ENCODE measurements at regions not wholly inside any gene's neighbourhood (a gene's known extent, or its start where the extent isn't known, plus 50 kb on each side); places are given as distances from the start of the nearest gene placed in this dataset.

DNA sequence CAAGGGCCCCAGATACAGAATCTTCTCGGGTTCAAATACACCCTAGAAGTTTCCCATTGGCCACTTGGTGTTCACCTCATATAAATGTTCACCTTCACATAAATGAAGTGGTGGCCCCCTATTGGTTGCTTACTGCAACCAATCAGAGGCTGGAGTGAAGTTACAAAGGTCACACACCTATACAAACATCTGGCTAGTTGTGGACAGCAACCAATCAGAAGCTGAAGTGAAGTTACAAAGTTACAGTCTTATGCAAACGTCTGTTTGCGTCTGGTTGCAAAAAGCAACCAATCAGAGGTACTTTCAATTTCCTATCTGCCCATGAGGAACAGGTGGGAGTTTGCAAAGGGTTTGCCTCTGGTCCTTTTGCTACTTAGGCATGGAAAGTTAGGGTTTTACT lies 206.5 kb upstream of the BMP2 start:
- H3K4me1 Mint-ChIP-seq (ENCODE audit: low read depth, unreplicated experiment), result no peaks in the 10 kb centered on the region
- POLR2A ChIA-PET, result no interaction called here
- H3K27ac Mint-ChIP-seq (ENCODE audit: unreplicated experiment), result no peak overlapping the region
- intact Hi-C loops (cut with micrococcal nuclease; ENCODE audit: unreplicated experiment), result loop anchor here (1.0 kb wide), 1 partner anchor 72 kb away; no protein-coding TSS in a partner anchor
- peak; percentile 41 to 45 for DNase-seq
- no peaks in the 10 kb centered on the region; the same call in 1 of the 2 replicates for H3K36me3 ChIP-seq (ENCODE audit: control insufficient read depth, insufficient read depth, low read length)
- peaks cover 12% of the 10 kb centered on the region; the same call in 1 of the 2 replicates for H3K4me1 ChIP-seq
- no peaks in the 10 kb centered on the region for H3K9me3 ChIP-seq
- CTCF ChIA-PET, result no interaction called here
- BruUV-seq (replicated peaks), result no TSS peak
- H3K36me3 Mint-ChIP-seq (ENCODE audit: insufficient read depth, unreplicated experiment), result no peaks in the 10 kb centered on the region
- H3K27me3 Mint-ChIP-seq (ENCODE audit: insufficient read depth, unreplicated experiment), result no peaks in the 10 kb centered on the region
- no peak overlapping the region for H3K4me3 Mint-ChIP-seq (ENCODE audit: unreplicated experiment)
- H3K27me3 ChIP-seq (replicated peaks; ENCODE audit: control insufficient read depth, insufficient read depth, low read length), result no peaks in the 10 kb centered on the region
- H3K4me3 ChIP-seq (ENCODE audit: low read depth, low read length), result no peak overlapping the region
- H3K9me3 Mint-ChIP-seq (ENCODE audit: unreplicated experiment), result no peaks in the 10 kb centered on the region
- TF ChIP-seq, protein P1, sequence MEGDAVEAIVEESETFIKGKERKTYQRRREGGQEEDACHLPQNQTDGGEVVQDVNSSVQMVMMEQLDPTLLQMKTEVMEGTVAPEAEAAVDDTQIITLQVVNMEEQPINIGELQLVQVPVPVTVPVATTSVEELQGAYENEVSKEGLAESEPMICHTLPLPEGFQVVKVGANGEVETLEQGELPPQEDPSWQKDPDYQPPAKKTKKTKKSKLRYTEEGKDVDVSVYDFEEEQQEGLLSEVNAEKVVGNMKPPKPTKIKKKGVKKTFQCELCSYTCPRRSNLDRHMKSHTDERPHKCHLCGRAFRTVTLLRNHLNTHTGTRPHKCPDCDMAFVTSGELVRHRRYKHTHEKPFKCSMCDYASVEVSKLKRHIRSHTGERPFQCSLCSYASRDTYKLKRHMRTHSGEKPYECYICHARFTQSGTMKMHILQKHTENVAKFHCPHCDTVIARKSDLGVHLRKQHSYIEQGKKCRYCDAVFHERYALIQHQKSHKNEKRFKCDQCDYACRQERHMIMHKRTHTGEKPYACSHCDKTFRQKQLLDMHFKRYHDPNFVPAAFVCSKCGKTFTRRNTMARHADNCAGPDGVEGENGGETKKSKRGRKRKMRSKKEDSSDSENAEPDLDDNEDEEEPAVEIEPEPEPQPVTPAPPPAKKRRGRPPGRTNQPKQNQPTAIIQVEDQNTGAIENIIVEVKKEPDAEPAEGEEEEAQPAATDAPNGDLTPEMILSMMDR (IDR thresholded peaks at IDR 0.05; ENCODE audit: insufficient read depth in 1 of 2, low read depth in 1 of 2, low read length in 1 of 2, severe bottlenecking in 1 of 2, unreplicated experiment in 1 of 2), result no peak

DNA sequence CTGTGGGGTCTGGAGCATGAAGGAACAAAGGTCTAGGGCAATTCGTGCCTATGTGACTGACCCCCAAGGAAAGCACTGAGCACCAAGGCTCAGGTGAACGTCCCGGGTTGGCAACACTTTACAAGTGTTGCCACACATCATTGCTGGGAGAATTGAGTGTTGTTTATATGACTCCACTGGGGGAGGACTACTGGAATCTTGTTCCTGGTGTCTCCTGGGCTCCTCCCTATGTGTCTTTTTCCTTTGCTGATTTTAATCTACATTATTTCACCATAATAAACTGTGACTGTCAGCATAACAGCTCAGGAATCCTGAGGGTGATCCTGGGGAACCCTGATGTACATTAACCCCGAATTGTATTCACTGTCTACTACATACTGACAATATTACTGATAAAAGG lies 207.7 kb upstream of the BMP2 start:
- ChIA-PET CTCF (no interaction called here), POLR2A (no interaction called here)
- DNase-seq, result no peak
- Mint-ChIP-seq H3K27ac (ENCODE audit: unreplicated experiment) (no peak overlapping the region), H3K36me3 (ENCODE audit: insufficient read depth, unreplicated experiment) (no peaks in the 10 kb centered on the region), H3K4me3 (ENCODE audit: unreplicated experiment) (no peak overlapping the region), H3K4me1 (ENCODE audit: low read depth, unreplicated experiment) (no peaks in the 10 kb centered on the region), H3K27me3 (ENCODE audit: insufficient read depth, unreplicated experiment) (no peaks in the 10 kb centered on the region), H3K9me3 (ENCODE audit: unreplicated experiment) (no peaks in the 10 kb centered on the region)
- H3K4me1 ChIP-seq, result peaks cover 12% of the 10 kb centered on the region; the same call in 1 of the 2 replicates
- intact Hi-C loops (cut with micrococcal nuclease; ENCODE audit: unreplicated experiment), result no loop called here
- H3K27me3 ChIP-seq (replicated peaks; ENCODE audit: control insufficient read depth, insufficient read depth, low read length), result no peaks in the 10 kb centered on the region
- H3K9me3 ChIP-seq, result no peaks in the 10 kb centered on the region
- TF ChIP-seq, protein P1 (IDR thresholded peaks at IDR 0.05; ENCODE audit: insufficient read depth in 1 of 2, low read depth in 1 of 2, low read length in 1 of 2, severe bottlenecking in 1 of 2, unreplicated experiment in 1 of 2), result no peak
- BruUV-seq (replicated peaks), result no TSS peak
- no peaks in the 10 kb centered on the region; the same call in 1 of the 2 replicates for H3K36me3 ChIP-seq (ENCODE audit: control insufficient read depth, insufficient read depth, low read length)
- no peak overlapping the region for H3K4me3 ChIP-seq (ENCODE audit: low read depth, low read length)

DNA sequence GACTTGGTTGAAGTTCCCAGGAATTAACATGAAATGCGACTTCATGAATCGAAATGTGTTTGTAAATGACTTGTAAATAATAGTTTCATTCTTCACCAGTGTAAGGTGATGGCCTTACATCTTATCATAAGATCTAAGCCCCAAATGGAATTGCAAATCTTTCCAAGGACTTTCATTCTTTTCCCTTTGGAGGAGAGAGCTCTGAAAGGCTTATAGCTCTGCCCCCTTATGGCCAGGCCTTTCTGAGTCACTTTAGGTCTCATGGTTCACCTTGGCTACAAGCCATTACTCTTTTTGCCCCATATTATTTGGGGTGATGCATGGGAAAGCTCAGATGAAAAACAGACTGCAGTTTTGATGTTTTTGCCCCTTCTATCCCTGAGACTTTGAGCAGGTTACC lies 209.1 kb upstream of the BMP2 start:
- Histone ChIP-seq H3K36me3 (ENCODE audit: control insufficient read depth, insufficient read depth, low read length) (no peaks in the 10 kb centered on the region), H3K4me1 (peaks cover 12% of the 10 kb centered on the region; the same call in 1 of the 2 replicates), H3K9me3 (no peaks in the 10 kb centered on the region), H3K27me3 (replicated peaks; ENCODE audit: control insufficient read depth, insufficient read depth, low read length) (no peaks in the 10 kb centered on the region), H3K4me3 (ENCODE audit: low read depth, low read length) (no peak overlapping the region)
- no peak overlapping the region for H3K27ac Mint-ChIP-seq (ENCODE audit: unreplicated experiment)
- H3K9me3 Mint-ChIP-seq (ENCODE audit: unreplicated experiment), result no peaks in the 10 kb centered on the region
- BruUV-seq (replicated peaks), result no TSS peak
- intact Hi-C loops (cut with micrococcal nuclease; ENCODE audit: unreplicated experiment), result loop anchor here (1.0 kb wide), 1 partner anchor 78 kb away; no protein-coding TSS in a partner anchor
- DNase-seq, result peak in 1 of 2 experiments; percentile 25
- TF ChIP-seq, protein P1 (IDR thresholded peaks at IDR 0.05; ENCODE audit: insufficient read depth in 1 of 2, low read depth in 1 of 2, low read length in 1 of 2, severe bottlenecking in 1 of 2, unreplicated experiment in 1 of 2), result peak; percentile 20 to 54
- H3K36me3 Mint-ChIP-seq (ENCODE audit: insufficient read depth, unreplicated experiment), result no peaks in the 10 kb centered on the region
- no peak overlapping the region for H3K4me3 Mint-ChIP-seq (ENCODE audit: unreplicated experiment)
- H3K27me3 Mint-ChIP-seq (ENCODE audit: insufficient read depth, unreplicated experiment), result no peaks in the 10 kb centered on the region
- ChIA-PET POLR2A (no interaction called here), CTCF (interaction anchor here (1.0 to 1.1 kb wide), 3 partner anchors 78 to 293 kb away, joined by 4 to 9 read pairs (median 7); no protein-coding TSS in a partner anchor)
- no peaks in the 10 kb centered on the region for H3K4me1 Mint-ChIP-seq (ENCODE audit: low read depth, unreplicated experiment)
